ENCODE measurements at regions not wholly inside any gene's neighbourhood (a gene's known extent, or its start where the extent isn't known, plus 50 kb on each side); places are given as distances from the start of the nearest gene placed in this dataset.
"Not testable (repeated sequence)": the region's sequence is repeated elsewhere in the genome, so short reads cannot be mapped to it uniquely, and the experiment has no call there.

DNA sequence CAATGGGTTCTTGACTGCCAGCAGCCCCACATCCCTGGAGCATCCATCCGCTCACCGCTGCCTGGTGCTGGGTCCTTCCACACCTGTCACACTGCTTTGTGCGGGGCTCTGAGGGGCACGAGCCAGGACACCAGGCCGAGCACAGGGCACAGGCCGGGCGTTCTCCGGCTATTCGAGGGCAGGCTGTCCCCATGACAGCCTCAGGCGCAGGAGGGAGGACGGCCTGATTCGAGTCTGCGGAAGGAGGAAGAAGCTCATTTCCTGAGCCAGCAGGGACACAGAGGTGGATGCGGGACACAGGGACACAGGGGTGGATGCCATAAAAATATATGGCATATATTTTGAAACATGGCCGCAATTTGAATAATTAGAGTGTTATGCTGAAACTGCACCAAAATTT, 76.9 kb upstream of the ZNG1F start:
- H3K27me3 Mint-ChIP-seq; CTCF ChIA-PET; H3K4me3 Mint-ChIP-seq; POLR2A ChIA-PET; H3K4me1 Mint-ChIP-seq; H3K36me3 Mint-ChIP-seq (ENCODE audit: low read depth); H3K27ac Mint-ChIP-seq; DNase-seq; H3K9me3 Mint-ChIP-seq: not testable (repeated sequence)

DNA sequence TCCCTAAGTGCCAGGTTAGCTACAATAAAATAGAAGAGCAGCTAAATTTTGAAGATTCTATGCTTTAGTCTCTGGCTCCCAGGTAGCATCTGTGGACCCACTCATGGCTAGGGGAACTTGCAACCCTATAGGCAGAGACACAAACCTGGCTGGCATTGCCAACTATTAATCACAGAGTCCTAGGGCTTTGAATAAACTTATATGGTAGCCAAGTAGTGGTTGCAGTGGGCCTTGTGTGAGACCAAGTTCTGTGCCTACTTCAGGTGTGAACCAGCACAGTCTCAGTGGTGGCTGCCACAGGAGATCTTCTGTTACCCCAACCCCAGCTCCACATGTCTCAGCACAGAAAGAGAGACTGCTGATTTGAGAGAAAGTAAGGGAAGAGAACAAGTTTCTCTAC, 62.9 kb upstream of the ZNG1F start:
- H3K4me3 Mint-ChIP-seq; DNase-seq; CTCF ChIA-PET; H3K4me1 Mint-ChIP-seq; H3K27ac Mint-ChIP-seq; H3K36me3 Mint-ChIP-seq (ENCODE audit: low read depth); POLR2A ChIA-PET; H3K27me3 Mint-ChIP-seq: not testable (repeated sequence)
- H3K9me3 Mint-ChIP-seq: peaks cover 24% of the 10 kb centered on the region

DNA sequence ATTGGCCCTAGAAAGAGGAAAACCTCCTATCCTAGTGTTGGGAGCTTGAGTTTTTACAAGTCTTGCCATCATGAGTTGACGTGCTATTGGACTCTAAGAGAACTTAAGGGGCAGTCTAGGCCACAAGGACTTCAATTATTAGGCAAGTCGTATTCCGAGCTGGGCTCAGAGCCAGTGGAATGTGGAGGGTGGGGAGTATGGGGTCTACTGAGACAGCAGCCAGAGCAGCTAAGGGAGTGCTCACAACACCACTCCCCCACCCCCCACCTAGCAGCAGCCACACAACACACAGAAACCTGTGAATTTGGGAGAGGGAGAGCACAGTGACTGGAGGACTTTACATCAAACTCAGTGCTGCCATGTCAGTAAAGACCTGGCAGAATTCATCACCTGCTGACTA, 62.0 kb upstream of the ZNG1F start:
- DNase-seq; POLR2A ChIA-PET; H3K4me3 Mint-ChIP-seq; H3K27ac Mint-ChIP-seq; H3K27me3 Mint-ChIP-seq; CTCF ChIA-PET; H3K36me3 Mint-ChIP-seq (ENCODE audit: low read depth); H3K4me1 Mint-ChIP-seq: not testable (repeated sequence)
- H3K9me3 Mint-ChIP-seq: peaks cover 24% of the 10 kb centered on the region

DNA sequence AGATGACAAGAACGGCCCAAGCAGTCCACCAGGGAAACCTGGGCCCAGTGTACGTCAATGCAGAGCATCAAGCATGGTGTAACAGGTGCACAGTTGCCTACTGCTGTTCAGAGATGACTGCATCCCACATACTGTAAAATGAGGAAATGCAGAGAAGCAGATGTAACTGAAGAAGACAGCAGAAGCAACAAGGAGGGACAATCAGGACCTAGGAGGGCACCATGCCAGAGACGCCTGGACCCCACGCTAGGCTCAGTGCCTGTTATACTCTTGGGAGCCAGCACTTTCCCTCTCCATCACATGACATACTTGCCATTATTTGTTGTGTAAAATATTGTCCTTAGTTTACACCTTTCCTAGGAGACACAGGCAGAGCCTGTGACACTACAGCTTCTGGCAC, 57.6 kb upstream of the ZNG1F start:
- not testable (repeated sequence) for DNase-seq

More for the DNA sequence above, 57.6 kb upstream of the ZNG1F start:
- H3K36me3 Mint-ChIP-seq (ENCODE audit: low read depth); H3K27me3 Mint-ChIP-seq; H3K4me1 Mint-ChIP-seq; H3K27ac Mint-ChIP-seq; POLR2A ChIA-PET; H3K4me3 Mint-ChIP-seq; CTCF ChIA-PET: not testable (repeated sequence)
- H3K9me3 Mint-ChIP-seq: peaks cover 22% of the 10 kb centered on the region

All from activated CD4-positive, alpha-beta memory T cell treated with anti-CD3 and anti-CD28 coated beads, Interleukin-2, amount 10 ng/mL, durations not matched to agents 7 days and 5 days (primary cell).